HEK293 (cell line): ENCODE measurements at regions not wholly inside any gene's neighbourhood (a gene's known extent, or its start where the extent isn't known, plus 50 kb on each side); places are given as distances from the start of the nearest gene placed in this dataset.

Source experiments
- CTCF ChIA-PET: fragments of 350-600 bp; formaldehyde crosslinking; extraction: SDS; loops from one replicate; lab custom pipeline; 2021; ENCODE audit warnings: antibody characterized with exemption; lab: Yijun Ruan, JAX
- POLR2A ChIA-PET: fragments of 300-600 bp; formaldehyde crosslinking; extraction: SDS; loops from one replicate; lab custom pipeline; 2020; ENCODE audit warnings: antibody characterized with exemption, inconsistent platforms; lab: Yijun Ruan, JAX
- H3K27ac ChIP-seq: fragments of 200-500 bp; sonication (Bioruptor generic); 2 replicates; pipeline ENCODE4 v1.5.1; 2014; ENCODE audit warnings: low read depth, low read length, control low read depth, inconsistent platforms; ENCODE audit errors: extremely low read depth
- H3K36me3 ChIP-seq, 2 experiments: fragments of 200-500 bp in 1 of 2; sonication (Bioruptor generic) in 1 of 2; 1 replicate in 1 of 2; 2 replicates in 1 of 2; pipeline ENCODE4 v1.5.1; 2014 to 2017; ENCODE audit warnings: inconsistent platforms in 2 of 2, low read length in 2 of 2; ENCODE audit not compliant: control insufficient read depth in 2 of 2, insufficient read depth in 1 of 2
- H3K4me1 ChIP-seq: fragments of 200-500 bp; sonication (Bioruptor generic); 2 replicates; pipeline ENCODE4 v1.5.1; 2014; ENCODE audit warnings: mild to moderate bottlenecking, low read length, inconsistent platforms; ENCODE audit not compliant: control insufficient read depth, insufficient read depth
- H3K4me3 ChIP-seq: 2 replicates; pipeline ENCODE4 v1.5.1; 2011; ENCODE audit warnings: low read depth, mild to moderate bottlenecking, control low read depth, low read length, moderate library complexity
- H3K9me3 ChIP-seq: fragments of 200-500 bp; sonication (Bioruptor generic); 2 replicates; pipeline ENCODE4 v1.5.1; 2014; ENCODE audit warnings: low read depth, low read length, inconsistent platforms; ENCODE audit not compliant: control insufficient read depth, insufficient read depth
- AEBP2 ChIP-seq: fragments of 450-650 bp; formaldehyde crosslinking; IDR thresholded peaks from 2 replicates; pipeline ENCODE4 v1.5.1; 2016; ENCODE audit warnings: missing biosample characterization, missing genetic modification characterization, borderline replicate concordance
- CTCF ChIP-seq: fragments of 450-650 bp; formaldehyde crosslinking; IDR thresholded peaks from 2 replicates; pipeline ENCODE4 v1.5.1; 2016; ENCODE audit warnings: missing biosample characterization, missing genetic modification characterization
- INSM2 ChIP-seq: fragments of 450-650 bp; formaldehyde crosslinking; IDR thresholded peaks from 2 replicates; pipeline ENCODE4 v1.5.1; 2016; ENCODE audit warnings: missing biosample characterization, missing genetic modification characterization
- KLF1 ChIP-seq: fragments of 450-650 bp; formaldehyde crosslinking; IDR thresholded peaks from 2 replicates; pipeline ENCODE4 v1.5.1; 2016; ENCODE audit warnings: missing biosample characterization, missing genetic modification characterization
- MYNN ChIP-seq: fragments of 450-650 bp; formaldehyde crosslinking; IDR thresholded peaks from 2 replicates; pipeline ENCODE4 v1.5.1; 2016; ENCODE audit warnings: missing biosample characterization, missing genetic modification characterization, borderline replicate concordance
- REST ChIP-seq: fragments of 450-650 bp; formaldehyde crosslinking; IDR thresholded peaks from 2 replicates; pipeline ENCODE4 v1.5.1; 2016; ENCODE audit warnings: missing biosample characterization, missing genetic modification characterization
- ZBTB17 ChIP-seq: fragments of 450-650 bp; formaldehyde crosslinking; IDR thresholded peaks from 2 replicates; pipeline ENCODE4 v1.5.1; 2016; ENCODE audit warnings: missing biosample characterization, missing genetic modification characterization
- ZIC2 ChIP-seq: fragments of 450-650 bp; formaldehyde crosslinking; IDR thresholded peaks from 2 replicates; pipeline ENCODE4 v1.5.1; 2016; ENCODE audit warnings: missing biosample characterization, missing genetic modification characterization
- ZNF146 ChIP-seq: fragments of 450-650 bp; formaldehyde crosslinking; IDR thresholded peaks from 2 replicates; pipeline ENCODE4 v1.5.1; 2016; ENCODE audit warnings: missing biosample characterization, missing genetic modification characterization
- ZNF2 ChIP-seq: fragments of 450-650 bp; formaldehyde crosslinking; IDR thresholded peaks from 2 replicates; pipeline ENCODE4 v1.5.1; 2016; ENCODE audit warnings: missing biosample characterization, missing genetic modification characterization
- ZNF239 ChIP-seq: fragments of 450-650 bp; formaldehyde crosslinking; IDR thresholded peaks from 2 replicates; pipeline ENCODE4 v1.5.1; 2016; ENCODE audit warnings: missing biosample characterization, missing genetic modification characterization
- ZNF274 ChIP-seq, 2 experiments: fragments of 200-500 bp in 1 of 2; fragments of 450-650 bp in 1 of 2; sonication (Bioruptor generic) in 1 of 2; formaldehyde crosslinking in 1 of 2; IDR thresholded peaks; 2 replicates each; pipeline versions ENCODE4 v1.5.1 to v1.6.1; 2014 to 2016; ENCODE audit warnings: borderline replicate concordance in 1 of 2, inconsistent platforms in 1 of 2, low read length in 1 of 2, missing biosample characterization in 1 of 2, missing genetic modification characterization in 1 of 2
- ZNF292 ChIP-seq: fragments of 450-650 bp; formaldehyde crosslinking; IDR thresholded peaks from 2 replicates; pipeline ENCODE4 v1.5.1; 2016; ENCODE audit warnings: low read depth, missing biosample characterization, missing genetic modification characterization, borderline replicate concordance
- ZNF354C ChIP-seq: fragments of 450-650 bp; formaldehyde crosslinking; IDR thresholded peaks from 2 replicates; pipeline ENCODE4 v1.5.1; 2016; ENCODE audit warnings: missing biosample characterization, missing genetic modification characterization, low read depth, borderline replicate concordance
- ZNF449 ChIP-seq: fragments of 450-650 bp; formaldehyde crosslinking; IDR thresholded peaks from 2 replicates; pipeline ENCODE4 v1.5.1; 2017; ENCODE audit warnings: missing biosample characterization, mild to moderate bottlenecking, missing genetic modification characterization, moderate library complexity
- ZNF571 ChIP-seq: fragments of 450-650 bp; formaldehyde crosslinking; IDR thresholded peaks from 2 replicates; pipeline ENCODE4 v1.5.0; 2017; ENCODE audit warnings: missing biosample characterization, missing genetic modification characterization
- ZNF600 ChIP-seq: fragments of 450-650 bp; formaldehyde crosslinking; IDR thresholded peaks from 2 replicates; pipeline ENCODE4 v1.5.1; 2016; ENCODE audit warnings: missing biosample characterization, missing genetic modification characterization
- ZNF629 ChIP-seq: fragments of 450-650 bp; formaldehyde crosslinking; IDR thresholded peaks from 2 replicates; pipeline ENCODE4 v1.5.1; 2017; ENCODE audit warnings: missing biosample characterization, missing genetic modification characterization
- ZNF76 ChIP-seq: fragments of 450-650 bp; formaldehyde crosslinking; IDR thresholded peaks from 2 replicates; pipeline ENCODE4; 2016; ENCODE audit warnings: low read depth, missing biosample characterization, missing genetic modification characterization, borderline replicate concordance
- ZNF837 ChIP-seq: fragments of 450-650 bp; formaldehyde crosslinking; IDR thresholded peaks from 2 replicates; pipeline ENCODE4 v1.5.1; 2016; ENCODE audit warnings: missing biosample characterization, missing genetic modification characterization

GRCh38 chr13:112210371-112210770 lies 143.4 kb downstream of the SOX1 start:
- ChIA-PET CTCF (no interaction called here), POLR2A (no interaction called here)
- no peak overlapping the region for H3K4me3 ChIP-seq
- H3K9me3 ChIP-seq, result no peaks in the 10 kb centered on the region
- TF ChIP-seq INSM2 (tag by site-specific recombination) (no peak), MYNN (tag by site-specific recombination) (no peak), ZIC2 (tag by site-specific recombination) (peak; percentile 53), CTCF (tag by site-specific recombination) (no peak), ZNF600 (0 out of 2 replicates have a peak, but pooled peaks have one; percentile 10), ZNF449 (tag by site-specific recombination) (no peak), ZNF292 (tag by site-specific recombination) (no peak), ZNF354C (tag by site-specific recombination) (no peak), ZBTB17 (tag by site-specific recombination) (no peak), AEBP2 (tag by site-specific recombination) (no peak)
- no peaks in the 10 kb centered on the region for H3K36me3 ChIP-seq
- H3K27ac ChIP-seq, result no peak overlapping the region
- no peaks in the 10 kb centered on the region for H3K4me1 ChIP-seq

GRCh38 chr13:112212533-112212932 lies 145.6 kb downstream of the SOX1 start:
- Histone ChIP-seq H3K9me3 (no peaks in the 10 kb centered on the region), H3K27ac (no peak overlapping the region), H3K36me3 (no peaks in the 10 kb centered on the region), H3K4me3 (no peak overlapping the region), H3K4me1 (no peaks in the 10 kb centered on the region)
- TF ChIP-seq ZNF76 (tag by site-specific recombination), result no peak
- TF ChIP-seq ZNF837 (tag by site-specific recombination), result no peak
- peak; percentile 99 for TF ChIP-seq ZNF146
- POLR2A ChIA-PET, result no interaction called here
- CTCF ChIA-PET, result no interaction called here

- H3K4me1 ChIP-seq, result no peaks in the 10 kb centered on the region
- H3K36me3 ChIP-seq, result no peaks in the 10 kb centered on the region
- no peak overlapping the region for H3K4me3 ChIP-seq
- no peaks in the 10 kb centered on the region for H3K9me3 ChIP-seq
- 0 out of 2 replicates have a peak overlapping the region, but pooled peaks have one; percentile 1 for H3K27ac ChIP-seq
- ChIA-PET POLR2A (no interaction called here), CTCF (interaction anchor here (0.6 to 1.1 kb wide), 2 partner anchors 14 to 158 kb away, joined by 3 to 7 read pairs; no protein-coding TSS in a partner anchor)
- no peak for TF ChIP-seq ZNF274 (IDR thresholded peaks at IDR 0.05; ENCODE audit: low read length)
- no peak for TF ChIP-seq ZNF274 (tag by site-specific recombination; IDR thresholded peaks at IDR 0.05; ENCODE audit: borderline replicate concordance)
- TF ChIP-seq KLF1 (tag by site-specific recombination), result peak; percentile 78
- TF ChIP-seq ZNF239 (tag by site-specific recombination), result no peak
- TF ChIP-seq ZNF629 (tag by site-specific recombination), result peak; percentile 99
- TF ChIP-seq ZNF571 (tag by site-specific recombination), result no peak
- peak; percentile 67 for TF ChIP-seq ZNF2 (tag by site-specific recombination)
- TF ChIP-seq REST (tag by site-specific recombination), result peak; percentile 33; the same call in 1 of the 2 replicates
Observed at GRCh38 chr13:112213467-112214255, 146.7 kb downstream of the SOX1 start.
